Stomach (tissue), 8 donors: ENCODE measurements at regions not wholly inside any gene's neighbourhood (a gene's known extent, or its start where the extent isn't known, plus 50 kb on each side); places are given as distances from the start of the nearest gene placed in this dataset.

ENCODE experiments used
- DNase-seq, 2 donors: peaks; one replicate each; pipeline versions ENCODE4 v3.0.0 to v3.0.0-alpha.2; 2013 to 2019
- H3K27ac ChIP-seq, 5 donors: fragments of 200-600 bp in 4 of 5; sonication (generic) in 4 of 5; one replicate each; pipeline ENCODE4 v1.5.1; 2013 to 2019; ENCODE audit warnings: mild to moderate bottlenecking in 1 of 5, moderate library complexity in 1 of 5
- H3K27me3 ChIP-seq, 3 donors: fragments of 200-600 bp; sonication (generic); one replicate each; pipeline ENCODE4 v1.5.1; 2017 to 2019; ENCODE audit warnings: mixed run types in 1 of 3
- H3K36me3 ChIP-seq, 4 donors: fragments of 200-600 bp; sonication (generic); 1 replicate in 3 of 4; 2 replicates in 1 of 4; pipeline ENCODE4 v1.5.1; 2016 to 2019
- H3K4me1 ChIP-seq, 4 donors: fragments of 200-600 bp; sonication (generic); one replicate each; pipeline ENCODE4 v1.5.1; 2016 to 2019
- H3K4me3 ChIP-seq, 4 donors: fragments of 200-600 bp; sonication (generic) in 3 of 4; one replicate each; pipeline ENCODE4 v1.5.1; 2016 to 2019; ENCODE audit warnings: mild to moderate bottlenecking in 1 of 4
- H3K9me3 ChIP-seq, 4 donors: fragments of 200-600 bp; sonication (generic); one replicate each; pipeline ENCODE4 v1.5.1; 2016 to 2019
- EP300 ChIP-seq: sonication (generic); formaldehyde crosslinking; IDR thresholded peaks from one replicate; pipeline ENCODE4 v1.6.1; 2017; ENCODE audit warnings: antibody characterized with exemption
- POLR2A ChIP-seq, 4 donors: fragments of 450-650 bp; IDR thresholded peaks; one replicate each; pipeline ENCODE4 v1.6.1; 2016; ENCODE audit warnings: antibody characterized with exemption in 4 of 4, control low read depth in 2 of 4, mild to moderate bottlenecking in 1 of 4, moderate library complexity in 1 of 4
- POLR2AphosphoS5 ChIP-seq, 3 donors: sonication (generic); formaldehyde crosslinking; IDR thresholded peaks; one replicate each; pipeline ENCODE4 v1.6.1; 2016; ENCODE audit warnings: antibody characterized with exemption in 3 of 3
- WGBS, 5 donors: extraction: QIAGEN DNeasy Blood & Tissue Kit in 3 of 5; methylation state at CpG; one replicate each; pipeline versions ENCODE4 v1.1.5 to v1.1.7; 2013 to 2018; 5-methylcytosine and 5-hydroxymethylcytosine counted together
- intact Hi-C: fragments of 100-400 bp; cut with DNase I; formaldehyde crosslinking; loops from one replicate; pipeline ENCODE4 v1.15.1; 2023; ENCODE audit warnings: low total_unique reads
- TF ChIP-seq, protein P1 (sequence below), 7 experiments: fragments of 450-650 bp in 4 of 7; fragments of 200-600 bp in 3 of 7; sonication (generic) in 3 of 7; IDR thresholded peaks; one replicate each; pipeline ENCODE4 v1.5.1; 2016 to 2019; ENCODE audit warnings: antibody characterized with exemption in 7 of 7, control low read depth in 2 of 7, mild to moderate bottlenecking in 1 of 7
- donor health status: healthy with polysubstance abuse.
- donor health status: Bipolar disorder and iron deficiency.
- donor health status: healthy.

GRCh38 chr5:165310031-165310430 lies 1804.6 kb downstream of the MAT2B start:
- TF ChIP-seq EP300 = no peak
- TF ChIP-seq POLR2AphosphoS5 (IDR thresholded peaks at IDR 0.05) = no peak
- no peak for TF ChIP-seq POLR2A (IDR thresholded peaks at IDR 0.05)
- TF ChIP-seq, protein P1, sequence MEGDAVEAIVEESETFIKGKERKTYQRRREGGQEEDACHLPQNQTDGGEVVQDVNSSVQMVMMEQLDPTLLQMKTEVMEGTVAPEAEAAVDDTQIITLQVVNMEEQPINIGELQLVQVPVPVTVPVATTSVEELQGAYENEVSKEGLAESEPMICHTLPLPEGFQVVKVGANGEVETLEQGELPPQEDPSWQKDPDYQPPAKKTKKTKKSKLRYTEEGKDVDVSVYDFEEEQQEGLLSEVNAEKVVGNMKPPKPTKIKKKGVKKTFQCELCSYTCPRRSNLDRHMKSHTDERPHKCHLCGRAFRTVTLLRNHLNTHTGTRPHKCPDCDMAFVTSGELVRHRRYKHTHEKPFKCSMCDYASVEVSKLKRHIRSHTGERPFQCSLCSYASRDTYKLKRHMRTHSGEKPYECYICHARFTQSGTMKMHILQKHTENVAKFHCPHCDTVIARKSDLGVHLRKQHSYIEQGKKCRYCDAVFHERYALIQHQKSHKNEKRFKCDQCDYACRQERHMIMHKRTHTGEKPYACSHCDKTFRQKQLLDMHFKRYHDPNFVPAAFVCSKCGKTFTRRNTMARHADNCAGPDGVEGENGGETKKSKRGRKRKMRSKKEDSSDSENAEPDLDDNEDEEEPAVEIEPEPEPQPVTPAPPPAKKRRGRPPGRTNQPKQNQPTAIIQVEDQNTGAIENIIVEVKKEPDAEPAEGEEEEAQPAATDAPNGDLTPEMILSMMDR (IDR thresholded peaks at IDR 0.05) = no peak

DNA sequence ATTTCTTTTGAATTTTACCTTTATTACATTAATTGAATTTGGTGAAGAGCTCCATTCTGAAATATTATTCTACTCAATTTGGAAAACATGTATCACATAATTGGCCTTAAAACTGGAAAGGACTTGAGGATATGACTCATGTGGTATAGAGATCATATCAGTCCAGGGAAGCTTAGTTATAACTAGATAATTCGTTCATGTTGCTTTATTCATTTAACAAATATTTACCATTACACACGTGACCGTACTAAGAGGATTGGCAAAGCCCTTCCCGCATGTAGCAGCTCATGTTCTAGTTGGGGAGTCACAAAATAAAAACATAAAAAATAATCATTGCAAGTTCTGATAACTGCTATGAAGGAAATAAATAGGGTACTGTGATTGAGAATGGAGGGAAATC lies 1816.5 kb downstream of the MAT2B start:
- no peak for DNase-seq
- intact Hi-C loops = no loop called here
- Histone ChIP-seq H3K36me3 (no peaks in the 10 kb centered on the region), H3K4me3 (no peak overlapping the region), H3K4me1 (no peaks in the 10 kb centered on the region), H3K9me3 (peaks cover 0 to 22% (median 9%) of the 10 kb centered on the region in 4 donors), H3K27me3 (no peaks in the 10 kb centered on the region), H3K27ac (no peak overlapping the region)
- WGBS, 5 donors = 27 to 39% (median 30%) methylated on average over 4 of the region's 4 CpGs
- TF ChIP-seq, protein P1 (IDR thresholded peaks at IDR 0.05) = no peak
- TF ChIP-seq POLR2AphosphoS5 (IDR thresholded peaks at IDR 0.05) (no peak), EP300 (no peak), POLR2A (IDR thresholded peaks at IDR 0.05) (no peak)

More at GRCh38 chr5:165310031-165310430, 1804.6 kb downstream of the MAT2B start:
- H3K4me1 ChIP-seq = no peaks in the 10 kb centered on the region
- no peak overlapping the region for H3K4me3 ChIP-seq
- 91 to 97% (median 96%) methylated on average over 2 of the region's 2 CpGs for WGBS, 5 donors
- H3K9me3 ChIP-seq = no peaks in the 10 kb centered on the region
- no peak overlapping the region for H3K27ac ChIP-seq
- no peak for DNase-seq
- no peaks in the 10 kb centered on the region for H3K27me3 ChIP-seq
- intact Hi-C loops = no loop called here
- H3K36me3 ChIP-seq = no peaks in the 10 kb centered on the region

DNA sequence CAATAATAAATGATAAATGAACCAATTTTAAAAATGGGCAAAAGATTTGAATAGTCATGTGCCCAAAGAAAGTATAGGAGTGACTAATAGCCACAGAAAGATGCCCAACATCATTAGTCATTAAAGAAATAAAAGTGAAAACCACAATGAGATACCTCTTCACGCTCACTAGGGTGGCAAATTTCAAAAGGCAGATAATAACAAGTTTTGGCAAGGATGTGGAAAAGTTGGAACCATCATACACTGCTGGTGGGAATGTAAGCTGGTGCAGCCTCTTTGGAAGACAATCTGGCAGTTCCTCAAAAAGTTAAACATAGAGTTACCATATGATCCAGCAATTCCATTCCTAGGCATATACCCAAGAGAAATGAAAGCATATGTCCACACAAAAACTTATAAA lies 1819.8 kb downstream of the MAT2B start:
- Histone ChIP-seq H3K27ac (no peak overlapping the region), H3K4me1 (no peaks in the 10 kb centered on the region), H3K36me3 (no peaks in the 10 kb centered on the region), H3K9me3 (peaks cover 0 to under 1% (median 0%) of the 10 kb centered on the region in 4 donors), H3K27me3 (no peaks in the 10 kb centered on the region), H3K4me3 (no peak overlapping the region)
- WGBS, 5 donors = 54 to 69% (median 65%) methylated on average over 1 of the region's 1 CpG
- DNase-seq = no peak
- intact Hi-C loops = no loop called here
- TF ChIP-seq, protein P1 (IDR thresholded peaks at IDR 0.05) = no peak
- TF ChIP-seq POLR2AphosphoS5 (IDR thresholded peaks at IDR 0.05) = no peak
- no peak for TF ChIP-seq POLR2A (IDR thresholded peaks at IDR 0.05)
- TF ChIP-seq EP300 = no peak

DNA sequence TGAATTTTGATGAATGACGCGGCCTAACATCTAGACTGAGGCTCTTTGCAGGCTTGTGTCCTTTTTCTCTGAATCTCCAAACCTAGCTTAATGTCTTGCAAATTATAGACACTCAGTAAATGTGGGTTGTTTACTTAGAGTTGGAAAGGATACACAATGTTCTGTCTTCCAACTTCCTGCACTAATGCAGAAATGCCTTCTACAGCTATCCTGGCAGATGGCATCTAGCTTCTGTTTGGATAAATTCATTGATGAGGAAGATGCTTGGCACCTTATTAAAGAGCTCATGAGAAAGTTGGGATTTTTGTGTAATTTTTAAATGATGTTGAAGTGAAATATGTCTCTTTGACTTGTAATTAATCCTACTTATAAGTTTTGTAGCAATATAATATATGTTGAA lies 1822.2 kb downstream of the MAT2B start:
- Histone ChIP-seq H3K27me3 (no peaks in the 10 kb centered on the region), H3K9me3 (no peaks in the 10 kb centered on the region), H3K27ac (no peak overlapping the region), H3K4me3 (no peak overlapping the region), H3K36me3 (no peaks in the 10 kb centered on the region), H3K4me1 (no peaks in the 10 kb centered on the region)
- TF ChIP-seq POLR2A (IDR thresholded peaks at IDR 0.05) (no peak), POLR2AphosphoS5 (IDR thresholded peaks at IDR 0.05) (no peak), EP300 (no peak)
- TF ChIP-seq, protein P1 (IDR thresholded peaks at IDR 0.05) = no peak
- intact Hi-C loops = no loop called here
- 86 to 99% (median 93%) methylated on average over 2 of the region's 2 CpGs for WGBS, 5 donors
- DNase-seq = no peak
